ENCODE measurements at regions not wholly inside any gene's neighbourhood (a gene's known extent, or its start where the extent isn't known, plus 50 kb on each side); places are given as distances from the start of the nearest gene placed in this dataset.

GRCh38 chr9:90539286-90539685 lies 103.3 kb downstream of the DIRAS2 start:
- no peaks in the 10 kb centered on the region for H3K4me1 ChIP-seq (ENCODE audit: control insufficient read depth in 2 of 2, insufficient read depth in 2 of 2, low read length in 2 of 2)
- no peaks in the 10 kb centered on the region for H3K36me3 ChIP-seq (ENCODE audit: control insufficient read depth in 2 of 2, insufficient read depth in 2 of 2, low read length in 2 of 2)
- H3K9me3 ChIP-seq (ENCODE audit: control insufficient read depth in 2 of 2, low read length in 2 of 2), result no peaks in the 10 kb centered on the region
- H3K27ac ChIP-seq (ENCODE audit: low read depth in 2 of 2, low read length in 2 of 2), result no peak overlapping the region
- no peak overlapping the region for H3K4me3 ChIP-seq (ENCODE audit: low read length in 2 of 2)
- H3K9ac ChIP-seq (ENCODE audit: low read depth in 1 of 2, low read length in 2 of 2), result no peak overlapping the region
- no peaks in the 10 kb centered on the region for H3K27me3 ChIP-seq (ENCODE audit: control insufficient read depth in 2 of 2, insufficient read depth in 2 of 2, low read length in 2 of 2)

DNA sequence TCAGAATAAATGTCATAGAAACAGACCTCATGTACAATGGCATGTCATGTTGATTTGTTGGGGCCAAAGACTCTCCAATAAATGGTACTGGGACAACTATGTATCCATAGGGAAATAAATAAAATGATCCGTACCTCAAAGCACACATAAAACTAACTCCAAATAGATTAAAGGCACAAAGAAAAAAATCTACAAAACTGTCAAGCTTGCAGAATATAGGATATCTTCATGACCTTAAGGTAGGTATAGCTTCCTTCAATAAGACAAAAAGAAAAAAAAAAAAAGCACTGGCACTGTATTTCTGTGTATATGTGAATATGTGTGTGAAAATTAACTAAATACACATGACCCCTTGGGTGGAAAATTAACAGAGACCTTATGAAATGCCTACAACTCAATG lies 101.9 kb downstream of the DIRAS2 start:
- Histone ChIP-seq H3K4me3 (ENCODE audit: low read length in 2 of 2) (no peak overlapping the region), H3K27ac (ENCODE audit: low read depth in 2 of 2, low read length in 2 of 2) (no peak overlapping the region), H3K36me3 (ENCODE audit: control insufficient read depth in 2 of 2, insufficient read depth in 2 of 2, low read length in 2 of 2) (no peaks in the 10 kb centered on the region), H3K9ac (ENCODE audit: low read depth in 1 of 2, low read length in 2 of 2) (no peak overlapping the region), H3K27me3 (ENCODE audit: control insufficient read depth in 2 of 2, insufficient read depth in 2 of 2, low read length in 2 of 2) (peaks cover 0 to 3% of the 10 kb centered on the region in 2 donors), H3K9me3 (ENCODE audit: control insufficient read depth in 2 of 2, low read length in 2 of 2) (no peaks in the 10 kb centered on the region), H3K4me1 (ENCODE audit: control insufficient read depth in 2 of 2, insufficient read depth in 2 of 2, low read length in 2 of 2) (no peaks in the 10 kb centered on the region)

DNA sequence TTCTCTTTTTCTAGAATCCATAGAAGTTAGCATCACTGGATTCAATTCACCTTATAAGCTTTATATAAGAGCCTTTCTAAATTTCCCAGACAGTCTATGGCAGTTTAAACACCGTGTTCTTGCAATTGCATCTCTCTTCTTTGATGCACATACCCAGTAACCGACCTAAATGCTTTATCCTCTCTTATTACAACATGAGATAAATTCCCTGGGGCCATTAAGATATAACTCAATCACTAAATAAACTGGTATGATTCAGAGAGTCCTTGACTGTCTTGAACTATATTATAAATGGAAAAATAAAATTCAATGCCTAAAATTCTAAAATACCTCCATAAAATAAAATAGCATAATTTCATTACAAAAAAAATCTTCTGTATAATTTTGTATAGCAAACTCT lies 98.1 kb downstream of the DIRAS2 start:
- Histone ChIP-seq H3K9me3 (ENCODE audit: control insufficient read depth in 2 of 2, low read length in 2 of 2) (no peaks in the 10 kb centered on the region), H3K4me3 (ENCODE audit: low read length in 2 of 2) (no peak overlapping the region), H3K27me3 (ENCODE audit: control insufficient read depth in 2 of 2, insufficient read depth in 2 of 2, low read length in 2 of 2) (peaks cover 0 to 3% of the 10 kb centered on the region in 2 donors)

DNA sequence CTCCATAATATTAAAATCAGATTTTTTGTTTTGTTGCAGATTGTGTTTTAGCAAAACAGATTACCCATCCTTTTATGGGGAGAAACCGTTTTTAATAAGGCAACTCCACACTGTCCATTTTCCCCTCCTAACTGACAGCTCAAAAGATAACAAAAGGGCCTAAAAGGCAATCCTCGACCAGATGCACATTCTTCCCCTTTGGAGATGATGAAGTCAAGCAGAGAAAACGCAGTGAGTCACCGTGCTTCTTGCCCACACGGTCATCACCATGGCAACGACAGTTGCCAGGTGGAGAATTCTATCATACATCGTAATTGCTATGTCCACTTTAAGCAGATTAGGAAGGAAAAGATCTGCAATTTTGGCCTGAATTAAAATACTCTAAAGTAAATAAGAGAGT lies 96.4 kb downstream of the DIRAS2 start:
- H3K27me3 ChIP-seq (ENCODE audit: control insufficient read depth in 2 of 2, insufficient read depth in 2 of 2, low read length in 2 of 2), result peaks cover 0 to 3% of the 10 kb centered on the region in 2 donors
- H3K9ac ChIP-seq (ENCODE audit: low read depth in 1 of 2, low read length in 2 of 2), result no peak overlapping the region

More for the DNA sequence above, 98.1 kb downstream of the DIRAS2 start:
- Histone ChIP-seq H3K27ac (ENCODE audit: low read depth in 2 of 2, low read length in 2 of 2) (no peak overlapping the region), H3K36me3 (ENCODE audit: control insufficient read depth in 2 of 2, insufficient read depth in 2 of 2, low read length in 2 of 2) (no peaks in the 10 kb centered on the region), H3K4me1 (ENCODE audit: control insufficient read depth in 2 of 2, insufficient read depth in 2 of 2, low read length in 2 of 2) (no peaks in the 10 kb centered on the region), H3K9ac (ENCODE audit: low read depth in 1 of 2, low read length in 2 of 2) (no peak overlapping the region)

GRCh38 chr9:90547896-90548295 lies 94.7 kb downstream of the DIRAS2 start:
- H3K36me3 ChIP-seq (ENCODE audit: control insufficient read depth in 2 of 2, insufficient read depth in 2 of 2, low read length in 2 of 2), result no peaks in the 10 kb centered on the region
- H3K27me3 ChIP-seq (ENCODE audit: control insufficient read depth in 2 of 2, insufficient read depth in 2 of 2, low read length in 2 of 2), result peaks cover 0 to 3% of the 10 kb centered on the region in 2 donors
- no peak overlapping the region for H3K9ac ChIP-seq (ENCODE audit: low read depth in 1 of 2, low read length in 2 of 2)
- H3K9me3 ChIP-seq (ENCODE audit: control insufficient read depth in 2 of 2, low read length in 2 of 2), result no peaks in the 10 kb centered on the region
- H3K27ac ChIP-seq (ENCODE audit: low read depth in 2 of 2, low read length in 2 of 2), result no peak overlapping the region
- H3K4me3 ChIP-seq (ENCODE audit: low read length in 2 of 2), result no peak overlapping the region
- H3K4me1 ChIP-seq (ENCODE audit: control insufficient read depth in 2 of 2, insufficient read depth in 2 of 2, low read length in 2 of 2), result no peaks in the 10 kb centered on the region

More for the DNA sequence above, 96.4 kb downstream of the DIRAS2 start:
- Histone ChIP-seq H3K36me3 (ENCODE audit: control insufficient read depth in 2 of 2, insufficient read depth in 2 of 2, low read length in 2 of 2) (no peaks in the 10 kb centered on the region), H3K4me1 (ENCODE audit: control insufficient read depth in 2 of 2, insufficient read depth in 2 of 2, low read length in 2 of 2) (no peaks in the 10 kb centered on the region), H3K27ac (ENCODE audit: low read depth in 2 of 2, low read length in 2 of 2) (no peak overlapping the region), H3K9me3 (ENCODE audit: control insufficient read depth in 2 of 2, low read length in 2 of 2) (no peaks in the 10 kb centered on the region), H3K4me3 (ENCODE audit: low read length in 2 of 2) (no peak overlapping the region)

GRCh38 chr9:90552317-90552716 lies 90.3 kb downstream of the DIRAS2 start:
- Histone ChIP-seq H3K9me3 (ENCODE audit: control insufficient read depth in 2 of 2, low read length in 2 of 2) (no peaks in the 10 kb centered on the region), H3K4me3 (ENCODE audit: low read length in 2 of 2) (no peak overlapping the region), H3K27me3 (ENCODE audit: control insufficient read depth in 2 of 2, insufficient read depth in 2 of 2, low read length in 2 of 2) (no peaks in the 10 kb centered on the region), H3K9ac (ENCODE audit: low read depth in 1 of 2, low read length in 2 of 2) (no peak overlapping the region), H3K4me1 (ENCODE audit: control insufficient read depth in 2 of 2, insufficient read depth in 2 of 2, low read length in 2 of 2) (no peaks in the 10 kb centered on the region), H3K27ac (ENCODE audit: low read depth in 2 of 2, low read length in 2 of 2) (no peak overlapping the region), H3K36me3 (ENCODE audit: control insufficient read depth in 2 of 2, insufficient read depth in 2 of 2, low read length in 2 of 2) (no peaks in the 10 kb centered on the region)

DNA sequence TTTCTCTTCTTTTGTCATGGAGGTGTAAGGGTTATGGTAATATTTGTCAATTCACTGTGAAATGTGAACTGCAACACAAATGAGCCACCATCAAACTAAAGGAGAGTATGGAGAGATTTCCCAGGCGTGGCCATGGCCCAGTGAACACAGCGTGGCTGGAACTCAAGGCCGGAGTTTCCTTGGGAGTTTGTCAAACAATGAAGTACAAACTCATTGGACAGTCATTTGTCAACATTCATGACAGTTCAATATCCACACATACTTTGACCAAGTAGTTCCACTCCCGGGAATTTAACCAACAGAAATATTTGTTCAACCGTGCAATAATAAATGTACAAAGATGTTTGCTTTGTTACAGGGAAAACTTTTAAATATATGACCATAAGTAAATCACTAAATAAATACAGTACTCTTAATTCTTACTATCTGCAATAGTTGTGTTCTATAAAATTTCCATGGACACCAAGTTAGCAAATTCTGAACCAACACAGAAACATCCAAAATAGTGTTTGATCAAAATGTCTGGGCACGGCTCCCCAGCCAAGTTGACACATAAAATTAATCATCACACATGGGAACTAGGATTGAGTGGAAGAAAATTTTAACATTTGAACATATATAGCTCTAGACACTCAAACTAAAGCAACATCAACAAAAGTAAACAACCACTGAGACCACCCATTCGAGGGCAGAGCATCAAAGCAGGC lies 87.1 kb downstream of the DIRAS2 start:
- H3K27me3 ChIP-seq (ENCODE audit: control insufficient read depth in 2 of 2, insufficient read depth in 2 of 2, low read length in 2 of 2), result no peaks in the 10 kb centered on the region
- no peak overlapping the region for H3K9ac ChIP-seq (ENCODE audit: low read depth in 1 of 2, low read length in 2 of 2)
- no peaks in the 10 kb centered on the region for H3K9me3 ChIP-seq (ENCODE audit: control insufficient read depth in 2 of 2, low read length in 2 of 2)
- H3K4me3 ChIP-seq (ENCODE audit: low read length in 2 of 2), result no peak overlapping the region
- no peaks in the 10 kb centered on the region for H3K36me3 ChIP-seq (ENCODE audit: control insufficient read depth in 2 of 2, insufficient read depth in 2 of 2, low read length in 2 of 2)
- H3K27ac ChIP-seq (ENCODE audit: low read depth in 2 of 2, low read length in 2 of 2), result no peak overlapping the region
- no peaks in the 10 kb centered on the region for H3K4me1 ChIP-seq (ENCODE audit: control insufficient read depth in 2 of 2, insufficient read depth in 2 of 2, low read length in 2 of 2)

DNA sequence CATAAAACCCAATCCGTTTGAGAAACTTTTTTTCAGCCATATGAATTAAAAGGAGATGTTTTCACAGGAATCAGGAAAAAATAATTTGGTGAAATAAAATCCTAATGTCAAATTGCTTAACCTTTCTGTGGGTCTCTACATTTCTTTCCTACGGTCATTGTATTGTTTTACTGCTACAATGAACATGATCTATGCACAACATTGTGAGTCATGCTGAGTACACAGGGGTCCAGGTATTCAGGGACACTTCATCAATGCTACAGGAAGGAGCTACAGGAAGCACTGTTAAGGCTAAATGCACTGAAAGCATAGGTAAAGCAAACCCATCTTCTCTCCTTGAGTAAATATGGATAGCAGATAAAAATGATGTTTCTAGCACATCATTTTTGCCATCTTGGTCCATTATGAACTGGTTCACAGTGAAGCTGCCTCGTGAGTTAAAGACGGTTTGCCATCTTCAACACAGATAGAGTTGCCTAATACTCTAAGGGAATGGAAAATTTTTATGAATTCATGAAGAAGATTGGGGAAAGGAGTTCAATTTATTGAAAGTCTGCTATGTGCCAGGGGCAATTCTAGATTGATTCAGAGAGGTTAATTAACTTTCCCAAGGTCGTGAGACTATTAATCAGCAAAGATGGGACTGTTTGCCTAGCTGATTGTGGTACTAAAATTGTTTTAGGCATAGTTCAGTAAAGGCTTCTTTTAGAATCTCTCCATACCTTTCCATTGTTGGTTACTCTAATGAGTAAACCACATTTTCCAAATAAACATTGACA lies 85.5 kb downstream of the DIRAS2 start:
- Histone ChIP-seq H3K4me3 (ENCODE audit: low read length in 2 of 2) (no peak overlapping the region), H3K9ac (ENCODE audit: low read depth in 1 of 2, low read length in 2 of 2) (no peak overlapping the region), H3K9me3 (ENCODE audit: control insufficient read depth in 2 of 2, low read length in 2 of 2) (no peaks in the 10 kb centered on the region), H3K27me3 (ENCODE audit: control insufficient read depth in 2 of 2, insufficient read depth in 2 of 2, low read length in 2 of 2) (no peaks in the 10 kb centered on the region), H3K27ac (ENCODE audit: low read depth in 2 of 2, low read length in 2 of 2) (no peak overlapping the region), H3K36me3 (ENCODE audit: control insufficient read depth in 2 of 2, insufficient read depth in 2 of 2, low read length in 2 of 2) (no peaks in the 10 kb centered on the region), H3K4me1 (ENCODE audit: control insufficient read depth in 2 of 2, insufficient read depth in 2 of 2, low read length in 2 of 2) (no peaks in the 10 kb centered on the region)

- H3K27me3 ChIP-seq (ENCODE audit: control insufficient read depth in 2 of 2, insufficient read depth in 2 of 2, low read length in 2 of 2), result no peaks in the 10 kb centered on the region
- H3K36me3 ChIP-seq (ENCODE audit: control insufficient read depth in 2 of 2, insufficient read depth in 2 of 2, low read length in 2 of 2), result no peaks in the 10 kb centered on the region
- H3K9ac ChIP-seq (ENCODE audit: low read depth in 1 of 2, low read length in 2 of 2), result no peak overlapping the region
- H3K4me3 ChIP-seq (ENCODE audit: low read length in 2 of 2), result no peak overlapping the region
- H3K27ac ChIP-seq (ENCODE audit: low read depth in 2 of 2, low read length in 2 of 2), result no peak overlapping the region
- no peaks in the 10 kb centered on the region for H3K9me3 ChIP-seq (ENCODE audit: control insufficient read depth in 2 of 2, low read length in 2 of 2)
- H3K4me1 ChIP-seq (ENCODE audit: control insufficient read depth in 2 of 2, insufficient read depth in 2 of 2, low read length in 2 of 2), result no peaks in the 10 kb centered on the region
These were observed 83.2 kb downstream of the DIRAS2 start for GRCh38 chr9:90559075-90560073.

Data from mucosa of rectum (tissue), 2 donors.